HG02938 (cell line): ENCODE measurements at regions not wholly inside any gene's neighbourhood (a gene's known extent, or its start where the extent isn't known, plus 50 kb on each side); places are given as distances from the start of the nearest gene placed in this dataset.

ENCODE experiments used
- ATAC-seq: cut with Tn5 transposase; IDR thresholded peaks from one replicate; pipeline ENCODE4 v1.9.1; 2021; ENCODE audit warnings: mild to moderate bottlenecking, moderate library complexity; ENCODE audit not compliant: unreplicated experiment

- ATAC-seq: no peak
Measured at GRCh38 chr13:50306156-50306555, 290.9 kb downstream of the KCNRG start.

DNA sequence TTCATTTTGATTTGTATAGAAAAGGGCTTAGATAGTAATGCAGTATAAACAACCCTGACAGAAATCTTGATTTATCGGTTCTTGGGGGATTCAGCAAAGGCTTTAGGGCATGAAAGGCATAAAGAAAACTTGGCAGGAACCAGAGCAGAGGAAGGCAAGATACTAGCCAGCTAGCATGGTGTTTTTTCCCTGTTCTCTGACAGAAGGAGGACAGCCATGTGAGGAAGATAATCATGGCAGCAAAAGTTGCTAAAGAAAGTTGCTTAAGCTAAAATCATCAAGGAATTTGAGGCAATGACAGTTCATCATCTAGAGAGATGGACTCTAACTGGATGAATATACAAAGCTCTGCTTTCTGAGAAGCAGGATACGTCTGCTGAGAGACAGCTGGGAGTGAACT, 294.1 kb downstream of the KCNRG start:
- ATAC-seq: no peak

- ATAC-seq: no peak
Measured at GRCh38 chr13:50309882-50310594, 294.8 kb downstream of the KCNRG start.

DNA sequence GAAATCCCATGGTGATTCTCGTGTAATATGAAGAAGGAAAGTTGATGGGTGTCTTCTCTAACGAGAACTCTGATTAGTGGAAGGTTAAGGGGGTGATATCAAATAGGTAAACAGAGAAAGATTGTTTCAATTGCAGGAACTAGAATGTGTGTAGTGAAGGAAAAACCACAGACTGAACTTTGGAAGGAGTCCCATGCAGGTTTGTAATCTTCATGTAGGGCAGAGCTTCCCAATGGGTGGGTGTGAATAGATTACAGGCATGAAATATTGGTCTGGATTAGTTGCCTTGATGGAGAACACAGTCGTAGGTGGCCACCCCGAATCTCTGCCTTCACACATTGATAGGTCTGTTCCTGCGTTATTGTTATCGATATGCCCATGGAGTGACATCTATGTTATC, 295.5 kb downstream of the KCNRG start:
- ATAC-seq: no peak

DNA sequence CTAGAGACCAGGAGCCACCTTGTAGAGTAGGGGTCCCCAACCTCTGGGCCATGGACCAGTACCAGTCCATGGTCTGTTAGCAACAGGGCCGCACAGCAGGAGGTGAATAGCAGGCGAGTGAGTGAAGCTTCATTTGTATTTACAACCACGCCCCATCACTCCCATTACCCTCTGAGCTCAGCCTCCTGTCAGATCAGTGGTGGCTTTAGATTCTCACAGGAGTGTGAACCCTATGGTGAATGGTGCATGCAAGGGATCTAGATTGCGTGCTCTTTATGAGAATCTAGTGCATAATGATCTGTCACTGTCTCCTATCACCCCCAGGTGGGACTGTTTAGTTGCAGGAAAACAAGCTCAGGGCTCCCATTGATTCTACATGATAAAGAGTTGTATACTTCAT, 303.6 kb downstream of the KCNRG start:
- ATAC-seq: no peak

GRCh38 chr13:50319635-50320255, 304.5 kb downstream of the KCNRG start:
- ATAC-seq: no peak

- ATAC-seq: no peak
Measured at GRCh38 chr13:50320271-50320862, 305.1 kb downstream of the KCNRG start.

GRCh38 chr13:50322006-50322405, 306.8 kb downstream of the KCNRG start:
- ATAC-seq: no peak

- no peak for ATAC-seq
Measured at GRCh38 chr13:50323440-50324065, 308.3 kb downstream of the KCNRG start.

DNA sequence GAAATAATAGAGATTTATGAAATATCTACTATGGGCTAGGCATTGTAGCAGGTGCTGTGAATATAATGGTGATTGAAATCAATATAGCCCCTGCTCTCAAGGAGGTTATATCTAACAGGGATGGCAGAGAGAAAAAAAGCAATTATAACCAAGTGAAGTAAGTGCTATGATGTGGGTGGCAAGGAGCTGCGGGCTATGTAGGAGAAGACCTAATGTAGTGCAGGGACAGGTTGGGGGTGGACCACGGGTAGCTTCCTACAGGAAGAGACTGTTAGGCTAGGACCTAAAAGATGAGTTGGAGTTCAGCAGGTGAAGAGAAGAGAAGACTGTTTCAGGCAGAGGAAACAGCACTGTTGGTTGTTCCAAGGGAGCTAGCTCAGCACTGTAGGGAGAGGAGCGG, 311.0 kb downstream of the KCNRG start:
- no peak for ATAC-seq

GRCh38 chr13:50326811-50327210, 311.6 kb downstream of the KCNRG start:
- no peak for ATAC-seq

- ATAC-seq: no peak
Measured at GRCh38 chr13:50334115-50334778, 319.0 kb downstream of the KCNRG start.

DNA sequence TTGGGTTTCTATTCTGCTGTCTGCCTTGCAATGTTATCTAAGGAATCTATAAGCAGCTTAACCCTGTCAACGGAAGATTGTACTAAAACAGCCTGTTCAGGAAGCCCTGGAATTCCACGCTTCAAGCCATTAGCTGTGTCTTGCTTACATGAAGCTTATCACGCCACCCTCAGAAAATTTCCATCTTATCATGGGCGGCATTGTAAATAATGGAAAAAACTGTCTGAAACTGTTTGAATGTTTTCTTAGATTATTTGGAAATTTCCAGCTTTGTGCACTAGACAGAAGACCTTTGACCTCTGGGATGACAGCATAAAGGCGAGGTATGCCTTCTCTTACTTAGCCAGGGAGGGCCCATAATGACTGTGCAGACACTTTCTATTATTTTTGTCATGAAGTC, 319.7 kb downstream of the KCNRG start:
- no peak for ATAC-seq

GRCh38 chr13:50339271-50339670, 324.0 kb downstream of the KCNRG start:
- no peak for ATAC-seq

DNA sequence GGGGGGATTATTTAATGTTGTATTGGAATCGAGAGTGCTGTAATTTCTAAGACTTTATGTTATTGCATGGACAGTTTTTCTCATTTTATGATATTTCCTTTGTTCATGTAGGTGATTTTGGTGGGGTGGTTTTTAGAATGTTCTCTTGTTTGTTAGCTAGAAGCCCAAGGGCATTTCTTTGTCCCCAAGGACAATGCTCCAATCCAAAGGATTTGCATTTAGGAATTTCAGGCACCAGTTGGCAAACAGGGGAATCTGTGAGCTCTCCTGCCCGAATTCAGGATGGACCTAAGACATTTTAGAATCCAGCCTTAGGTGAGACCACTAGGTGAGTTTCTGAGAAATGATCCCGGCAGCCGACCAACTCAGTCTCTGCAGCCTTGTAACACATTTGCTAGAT, 324.9 kb downstream of the KCNRG start:
- ATAC-seq: no peak

GRCh38 chr13:50340551-50341287, 325.5 kb downstream of the KCNRG start:
- ATAC-seq: no peak

GRCh38 chr13:50341526-50341925, 326.3 kb downstream of the KCNRG start:
- ATAC-seq: no peak

- ATAC-seq: no peak
Measured at GRCh38 chr13:50344717-50345116, 329.5 kb downstream of the KCNRG start.

GRCh38 chr13:50345804-50346203, 330.6 kb downstream of the KCNRG start:
- no peak for ATAC-seq

DNA sequence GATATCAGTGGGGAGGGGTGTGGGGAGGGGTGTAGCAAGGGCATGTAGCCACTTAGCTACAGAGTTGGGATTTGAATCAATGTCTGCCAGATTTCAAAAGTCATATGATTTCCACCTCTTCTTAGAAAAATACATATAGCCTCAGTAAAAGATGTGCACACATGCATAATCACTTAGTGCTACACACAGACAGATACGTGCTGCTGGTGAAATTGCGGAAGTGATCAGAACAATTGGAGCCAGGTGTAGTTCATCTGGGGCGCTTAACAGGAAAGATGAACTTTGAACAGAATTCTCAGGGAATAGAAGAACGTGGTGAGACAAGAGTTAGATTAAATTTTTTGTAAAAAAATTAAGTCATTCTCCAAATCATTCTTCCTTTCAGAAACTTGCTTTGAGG, 333.1 kb downstream of the KCNRG start:
- no peak for ATAC-seq
